ENCODE measurements at regions not wholly inside any gene's neighbourhood (a gene's known extent, or its start where the extent isn't known, plus 50 kb on each side); places are given as distances from the start of the nearest gene placed in this dataset.
"Not testable (repeated sequence)": the region's sequence is repeated elsewhere in the genome, so short reads cannot be mapped to it uniquely, and the experiment has no call there.

DNA sequence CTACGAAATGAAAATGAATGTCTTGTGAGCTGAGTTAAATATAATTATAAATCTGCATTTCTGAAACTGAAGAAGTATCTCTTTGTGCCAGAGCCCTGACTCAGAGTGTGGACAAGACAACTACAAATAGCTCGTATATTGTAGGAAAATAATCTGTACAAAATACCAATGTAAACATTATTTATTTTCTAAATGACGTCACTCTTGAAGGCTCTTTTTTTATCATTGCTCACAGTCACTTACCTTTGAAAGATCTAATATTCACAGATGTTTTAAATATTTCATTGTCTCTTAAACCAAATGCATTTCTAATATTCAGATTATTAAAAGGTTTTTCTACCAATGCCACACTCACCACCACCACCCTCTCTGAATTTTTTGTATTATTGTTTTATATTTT, 226.1 kb downstream of the SLCO4C1 start:
- intact Hi-C loops (cut with DNase I), result no loop called here
- no peak for DNase-seq

DNA sequence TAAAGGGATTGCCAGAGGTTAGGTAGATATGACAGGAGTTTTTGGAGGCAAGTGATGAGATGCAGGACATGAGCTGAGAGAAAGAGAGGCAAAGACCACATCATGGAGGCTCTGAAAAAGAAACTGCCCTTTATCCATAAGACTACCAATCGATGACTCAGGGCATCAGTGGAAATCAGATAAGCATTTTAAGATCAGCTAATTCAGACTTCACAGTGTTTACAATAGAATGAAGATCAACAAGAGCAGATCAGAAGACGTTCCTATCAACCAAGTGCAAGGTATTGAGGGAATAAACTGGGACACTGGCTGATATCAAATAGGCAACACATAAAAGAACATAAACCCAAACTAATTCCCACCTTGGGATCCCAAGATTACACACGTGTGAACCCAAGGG, 227.2 kb downstream of the SLCO4C1 start:
- intact Hi-C loops (cut with DNase I), result no loop called here

DNA sequence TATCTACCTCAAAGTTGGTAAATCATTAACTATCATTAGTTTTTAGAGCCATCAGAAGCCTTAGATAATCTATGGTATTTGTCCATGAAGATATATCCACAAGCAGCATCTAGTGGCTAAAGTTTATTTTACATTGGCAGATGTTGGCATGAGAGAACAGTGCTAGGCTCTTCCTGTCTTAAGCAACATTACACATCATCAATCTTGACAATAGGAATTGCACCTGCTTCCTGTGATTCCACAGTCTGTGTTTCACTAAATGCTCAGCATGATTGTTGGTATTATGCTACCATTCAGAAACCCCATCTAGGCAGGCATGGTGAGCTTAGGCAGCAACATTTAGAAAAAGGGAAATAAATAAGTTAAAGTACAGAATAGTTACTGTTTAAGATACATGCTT, 246.6 kb downstream of the SLCO4C1 start:
- intact Hi-C loops (cut with DNase I), result no loop called here
- DNase-seq, result no peak

More for the DNA sequence above, 227.2 kb downstream of the SLCO4C1 start:
- no peak for DNase-seq

DNA sequence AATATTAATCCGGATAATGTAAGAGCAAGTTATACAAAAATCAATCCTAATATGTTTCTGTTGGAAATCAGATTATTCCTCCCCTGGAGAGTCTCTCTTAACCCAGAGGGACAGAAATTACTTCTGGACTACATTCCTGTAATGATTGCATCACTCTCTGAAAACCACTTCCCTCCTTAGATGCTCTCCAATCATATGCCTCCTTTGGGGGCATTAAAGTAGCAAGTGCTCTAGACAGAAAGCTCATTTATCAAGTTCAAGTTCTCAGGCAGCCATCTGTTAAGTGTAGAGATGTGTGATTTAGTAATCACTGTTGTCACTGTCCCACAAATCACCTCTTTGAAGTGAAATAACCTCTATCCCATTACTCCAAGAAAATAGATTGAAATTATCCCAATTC, 247.1 kb downstream of the SLCO4C1 start:
- no peak for DNase-seq
- intact Hi-C loops (cut with DNase I), result no loop called here

DNA sequence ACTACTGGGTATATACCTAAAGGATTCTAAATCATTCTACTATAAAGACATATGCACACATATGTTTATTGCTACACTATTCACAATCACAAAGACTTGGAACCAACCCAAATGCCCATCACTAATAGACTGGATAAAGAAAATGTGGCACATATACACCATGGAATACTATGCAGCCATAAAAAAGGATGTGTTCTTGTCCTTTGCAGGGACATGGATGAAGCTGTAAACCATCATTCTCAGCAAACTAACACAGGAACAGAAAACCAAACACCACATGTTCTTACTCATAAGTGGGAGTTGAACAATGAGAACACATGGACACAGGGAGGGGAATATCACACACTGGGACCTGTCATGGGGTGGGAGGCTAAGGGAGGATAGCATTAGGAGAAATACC, 249.0 kb downstream of the SLCO4C1 start:
- intact Hi-C loops (cut with DNase I); DNase-seq: not testable (repeated sequence)

DNA sequence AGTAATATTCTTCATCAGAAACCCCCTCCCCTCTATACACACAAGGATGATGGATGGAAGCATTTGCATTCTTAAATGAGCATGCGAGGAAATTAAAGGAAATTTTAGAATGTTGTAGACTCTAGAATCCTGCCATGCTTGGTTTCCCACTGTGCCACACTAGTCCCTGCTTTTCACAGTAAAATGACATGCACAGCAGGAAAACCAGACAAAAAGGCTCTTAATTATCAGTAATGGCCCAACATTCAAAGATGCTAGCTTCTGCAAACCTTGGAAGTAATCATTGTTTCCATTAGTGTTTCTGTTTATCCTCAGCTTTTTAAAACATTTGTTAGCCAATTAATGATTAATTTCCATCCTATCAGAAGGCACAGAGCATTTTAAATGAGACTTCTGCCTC, 255.8 kb downstream of the SLCO4C1 start:
- intact Hi-C loops (cut with DNase I), result no loop called here
- no peak for DNase-seq

DNA sequence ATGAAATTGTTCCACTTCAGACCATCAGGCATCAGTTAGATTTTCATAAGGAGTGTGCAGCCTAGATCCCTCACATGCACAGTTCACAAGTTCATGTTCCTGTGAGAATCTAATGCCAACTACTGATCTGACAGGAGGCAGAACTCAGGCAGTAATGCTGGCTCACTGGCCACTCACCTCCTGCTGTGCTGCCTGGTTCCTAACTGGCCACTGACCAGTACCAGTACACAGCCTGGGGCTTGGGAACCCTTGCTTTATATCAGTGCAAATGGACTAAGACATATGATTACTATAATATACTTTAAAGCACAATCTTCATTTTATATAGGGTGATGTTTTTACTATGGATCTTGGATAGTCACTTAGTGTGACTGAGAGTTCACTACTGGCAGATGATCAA, 259.2 kb downstream of the SLCO4C1 start:
- intact Hi-C loops (cut with DNase I), result no loop called here
- no peak for DNase-seq

DNA sequence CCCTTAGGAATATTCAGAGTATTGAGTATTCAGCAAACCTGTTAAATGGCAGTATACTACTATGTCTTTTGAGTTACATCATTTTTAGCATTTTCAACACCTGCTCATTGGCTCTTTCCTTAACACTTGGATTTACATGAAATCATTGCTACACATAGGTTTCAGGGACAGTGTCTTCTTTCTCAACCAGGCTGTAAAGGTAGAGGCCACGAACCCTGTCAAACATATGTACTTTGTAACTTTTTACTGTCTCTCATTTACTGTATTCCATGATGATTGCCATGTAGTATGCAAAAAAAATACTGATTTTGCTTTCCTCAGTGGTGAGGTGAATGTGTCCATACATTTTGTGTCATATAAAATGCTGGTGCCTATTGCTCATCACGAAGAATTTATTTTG, 264.4 kb downstream of the SLCO4C1 start:
- DNase-seq, result no peak
- intact Hi-C loops (cut with DNase I), result no loop called here

DNA sequence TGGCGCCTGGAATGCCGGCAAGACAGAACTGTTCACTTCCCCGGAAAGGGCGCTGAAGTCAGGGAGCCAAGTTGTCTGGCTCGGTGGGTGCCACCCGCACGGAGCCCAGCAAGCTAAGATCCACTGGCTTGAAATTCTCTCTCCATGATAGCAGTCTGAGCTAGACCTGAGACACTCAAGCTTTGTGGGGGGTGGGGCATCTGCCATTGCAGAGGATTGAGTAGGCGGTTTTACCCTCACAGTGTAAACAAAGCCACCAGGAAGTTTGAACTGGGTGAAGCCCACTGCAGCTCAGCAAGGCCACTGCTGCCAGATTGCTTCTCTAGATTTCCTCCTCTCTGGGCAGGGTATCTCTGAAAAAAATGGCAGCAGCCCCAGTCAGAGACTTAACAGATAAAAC, 277.4 kb downstream of the SLCO4C1 start:
- intact Hi-C loops (cut with DNase I), result no loop called here
- DNase-seq, result no peak

DNA sequence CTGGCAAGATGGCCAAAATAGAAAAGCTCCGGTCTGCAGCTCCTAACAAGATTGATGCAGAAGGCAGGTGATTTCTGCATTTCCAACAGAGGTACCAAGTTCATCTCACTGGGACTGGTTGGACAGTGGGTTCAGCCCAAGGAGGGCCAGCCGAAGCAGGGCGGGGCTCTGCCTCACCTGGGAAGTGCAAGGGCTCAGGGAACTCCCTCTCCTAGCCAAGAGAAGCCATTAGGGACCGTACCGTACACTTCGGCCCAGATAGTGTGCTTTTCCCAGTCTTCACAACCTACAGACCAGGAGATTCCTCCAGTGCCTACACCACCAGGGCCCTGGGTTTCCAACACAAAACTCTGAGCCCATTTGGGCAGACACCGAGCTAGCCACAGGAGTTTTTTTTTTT, 277.8 kb downstream of the SLCO4C1 start:
- no peak for DNase-seq
- intact Hi-C loops (cut with DNase I), result no loop called here

DNA sequence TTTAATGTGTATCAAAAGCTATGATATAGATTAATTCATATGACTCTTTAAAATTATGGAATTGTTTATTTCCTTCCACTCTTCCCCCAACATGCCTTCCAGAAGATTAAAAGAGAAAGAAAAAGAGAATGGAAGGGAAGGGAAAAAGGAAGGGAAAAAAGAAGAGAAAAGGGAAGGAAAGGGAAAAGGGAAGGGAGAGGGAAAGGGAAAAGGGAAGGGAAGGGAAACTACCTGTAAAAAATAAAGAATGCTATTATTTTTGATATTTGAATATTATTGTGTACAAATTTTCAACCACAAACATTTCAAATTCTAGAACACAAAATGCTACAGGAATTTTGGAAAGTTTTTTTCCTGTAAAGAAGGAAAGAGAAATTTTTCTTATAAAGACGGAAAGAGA, 281.7 kb downstream of the SLCO4C1 start:
- intact Hi-C loops (cut with DNase I), result no loop called here
- DNase-seq, result no peak

DNA sequence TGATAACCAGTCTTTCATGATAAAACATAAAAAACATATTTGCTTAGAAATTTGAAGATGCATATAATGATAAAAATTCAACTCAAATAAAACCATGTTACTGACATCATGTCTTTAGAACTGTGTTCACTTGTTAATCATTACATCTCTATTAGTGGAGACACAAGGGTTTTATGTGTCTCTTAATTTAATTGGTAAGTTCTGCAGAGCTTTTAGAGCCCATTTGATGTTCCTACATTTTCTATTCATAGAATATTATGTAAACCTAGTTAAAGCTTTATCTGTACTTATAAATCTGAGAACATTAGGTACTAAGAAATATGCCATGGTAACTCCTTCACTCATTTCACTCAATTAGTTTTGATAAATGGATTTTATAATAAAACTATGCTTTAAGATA, 285.4 kb downstream of the SLCO4C1 start:
- intact Hi-C loops (cut with DNase I), result no loop called here

DNA sequence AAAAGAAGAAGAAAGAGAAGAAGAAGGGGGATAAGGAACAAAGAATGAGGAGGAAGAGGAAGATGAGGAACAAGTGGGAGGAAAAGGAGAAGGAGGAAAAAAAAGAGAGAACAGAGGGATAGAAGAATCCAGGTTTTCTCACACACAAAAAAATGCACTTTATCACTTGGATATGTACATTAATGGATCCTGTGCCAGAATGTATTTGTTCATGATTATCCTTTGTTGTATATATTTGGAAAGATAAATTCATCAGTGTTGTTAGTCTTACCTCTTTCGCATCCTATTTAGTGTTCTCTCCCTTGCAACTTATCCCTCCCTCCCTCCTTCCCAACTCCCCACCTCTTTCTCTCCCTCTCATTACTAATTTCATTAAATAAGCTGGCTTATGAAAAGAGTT, 298.8 kb downstream of the SLCO4C1 start:
- intact Hi-C loops (cut with DNase I), result no loop called here
- DNase-seq, result no peak

More for the DNA sequence above, 285.4 kb downstream of the SLCO4C1 start:
- DNase-seq, result no peak

DNA sequence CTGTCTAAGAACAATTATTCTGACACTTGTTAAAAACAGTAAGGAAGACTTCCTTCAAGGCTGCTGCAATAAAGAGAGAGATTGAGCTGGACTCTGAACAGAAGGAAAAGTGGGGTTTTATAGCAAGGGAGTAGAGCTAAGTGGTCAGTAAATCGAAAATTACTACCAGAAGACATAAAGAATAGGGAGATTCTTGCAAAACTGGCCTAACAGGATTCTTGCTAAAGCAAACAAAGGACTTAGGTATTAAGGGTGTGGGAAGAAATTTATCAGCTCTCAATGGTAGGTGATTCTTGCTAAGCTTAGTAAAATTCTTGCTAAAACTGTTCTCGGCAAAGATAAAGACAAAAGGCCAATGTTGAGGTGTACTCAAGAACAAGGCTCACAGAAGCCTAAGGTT, 300.5 kb downstream of the SLCO4C1 start:
- intact Hi-C loops (cut with DNase I), result no loop called here
- no peak for DNase-seq

DNA sequence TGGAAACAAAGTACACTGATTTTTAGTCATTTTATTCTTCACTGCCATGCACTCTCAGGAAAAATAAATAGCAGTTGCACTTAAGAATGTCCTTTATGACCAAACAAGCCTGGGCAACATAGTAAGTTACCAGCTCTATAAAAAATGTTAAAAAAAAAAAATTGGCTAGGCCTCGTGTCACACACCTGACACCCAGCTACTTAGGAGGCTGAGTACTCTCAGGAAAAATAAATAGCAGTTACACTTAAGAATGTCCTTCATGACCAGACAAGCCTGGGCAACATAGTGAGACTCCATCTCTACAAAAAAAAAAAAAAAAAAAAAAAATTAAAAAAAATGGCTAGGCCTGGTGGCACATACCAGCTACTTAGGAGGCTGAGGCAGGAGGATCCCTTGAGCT, 304.6 kb downstream of the SLCO4C1 start:
- intact Hi-C loops (cut with DNase I), result no loop called here
- no peak for DNase-seq

DNA sequence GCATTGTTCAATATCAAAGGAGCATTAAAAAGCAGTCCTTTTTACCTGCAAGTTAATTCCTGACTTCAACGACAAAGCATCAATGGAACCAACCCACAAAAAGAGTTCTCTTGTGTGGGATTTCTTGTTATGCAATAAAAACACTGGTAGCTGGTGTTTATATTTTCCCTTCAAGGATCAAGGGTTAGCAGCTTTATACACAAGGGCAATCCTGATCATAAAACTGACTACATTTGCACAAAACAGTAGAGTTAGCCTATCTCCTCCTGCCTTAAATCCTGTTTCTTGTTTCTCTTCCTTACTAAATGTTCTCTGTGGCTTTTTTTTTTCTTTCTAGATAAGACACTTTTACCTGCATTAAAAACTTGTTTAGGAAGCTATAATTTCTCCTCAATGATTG, 306.4 kb downstream of the SLCO4C1 start:
- intact Hi-C loops (cut with DNase I), result no loop called here

DNA sequence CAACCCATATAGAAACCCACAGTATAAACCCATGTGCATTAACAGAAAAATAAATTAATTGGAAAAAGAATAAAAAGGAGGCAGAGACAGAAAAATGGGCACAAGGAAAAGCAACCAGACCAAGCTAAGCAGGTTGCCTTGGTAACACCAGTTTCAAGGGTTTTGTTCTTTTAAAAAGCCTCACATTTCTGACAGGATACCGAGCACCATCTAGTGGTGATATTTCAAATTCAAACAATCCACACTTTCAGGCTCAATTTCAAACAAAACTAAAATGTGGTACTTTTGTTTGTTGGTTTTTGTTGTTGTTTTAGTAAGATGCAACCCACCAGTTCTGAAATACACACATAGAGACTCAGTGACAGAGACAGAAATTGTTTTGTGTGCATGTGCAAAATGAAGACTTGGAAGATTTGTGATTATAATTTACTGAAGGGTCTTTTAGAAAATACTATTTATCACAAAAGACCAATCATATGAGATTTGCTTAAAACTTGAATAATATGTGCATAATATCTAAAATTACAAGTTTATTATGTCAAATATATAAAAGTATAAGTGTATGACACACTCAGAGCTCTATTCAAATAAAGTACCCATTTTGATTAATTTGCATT, 318.2 kb downstream of the SLCO4C1 start:
- DNase-seq, result peak in 8 of 42 donors; percentile 4 to 54 (median 16)
- intact Hi-C loops (cut with DNase I), result no loop called here

More for the DNA sequence above, 306.4 kb downstream of the SLCO4C1 start:
- DNase-seq, result no peak

DNA sequence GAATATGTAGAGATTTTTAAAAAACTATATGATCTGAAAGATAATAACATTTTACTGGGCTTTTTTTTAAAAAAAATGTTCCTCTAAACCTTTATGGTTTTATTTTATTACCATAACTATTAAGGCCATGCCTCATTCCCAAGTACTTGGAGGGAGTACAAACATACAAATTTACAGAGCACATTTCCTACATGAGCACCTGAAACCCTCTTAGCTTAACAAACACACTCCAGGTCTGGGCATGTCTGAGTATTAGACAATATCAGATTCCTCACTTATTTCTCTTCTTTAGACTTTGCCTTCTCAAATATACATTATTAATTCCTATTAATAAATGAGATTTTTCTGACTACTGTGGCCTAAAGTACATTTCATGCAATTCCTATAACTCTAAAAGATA, 319.2 kb downstream of the SLCO4C1 start:
- intact Hi-C loops (cut with DNase I), result no loop called here
- DNase-seq, result no peak

DNA sequence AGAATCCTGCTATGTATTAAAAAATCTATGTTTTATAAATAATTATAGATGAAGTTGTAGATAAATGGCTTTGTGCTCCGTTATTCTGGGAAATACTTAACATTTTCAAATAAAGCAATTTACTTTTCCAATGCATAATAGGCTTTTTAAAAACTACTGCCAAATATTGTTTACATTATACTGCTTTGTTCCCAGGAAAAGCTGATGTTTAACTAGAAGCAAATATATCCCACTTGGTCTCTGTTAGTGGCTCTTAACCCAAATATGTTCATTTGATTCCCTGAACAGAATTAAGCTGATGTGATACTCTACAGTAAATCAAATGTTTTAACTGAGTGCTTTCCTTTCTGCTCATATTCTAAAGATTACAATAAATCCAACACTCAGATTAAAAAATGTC, 326.3 kb downstream of the SLCO4C1 start:
- no peak for DNase-seq
- intact Hi-C loops (cut with DNase I), result no loop called here

DNA sequence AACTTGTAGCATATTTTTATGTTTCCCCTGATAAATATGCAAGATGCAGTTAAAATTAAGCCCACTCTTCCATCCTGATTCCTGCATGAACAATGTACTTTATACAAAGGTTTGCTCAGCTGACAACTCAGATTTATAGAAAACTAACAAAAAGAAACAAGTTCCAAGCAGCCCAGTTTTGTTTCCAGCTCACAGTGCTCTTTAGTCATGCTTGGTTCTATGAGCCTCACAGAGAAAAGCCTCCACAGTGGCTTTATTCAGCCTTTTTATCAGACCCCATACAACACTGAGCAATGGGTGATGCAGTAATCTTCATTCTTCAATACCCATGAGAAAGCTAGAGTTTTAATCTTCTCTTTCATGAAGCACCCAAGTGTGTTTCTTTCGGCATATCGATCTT, 329.6 kb downstream of the SLCO4C1 start:
- intact Hi-C loops (cut with DNase I), result no loop called here
- no peak for DNase-seq

DNA sequence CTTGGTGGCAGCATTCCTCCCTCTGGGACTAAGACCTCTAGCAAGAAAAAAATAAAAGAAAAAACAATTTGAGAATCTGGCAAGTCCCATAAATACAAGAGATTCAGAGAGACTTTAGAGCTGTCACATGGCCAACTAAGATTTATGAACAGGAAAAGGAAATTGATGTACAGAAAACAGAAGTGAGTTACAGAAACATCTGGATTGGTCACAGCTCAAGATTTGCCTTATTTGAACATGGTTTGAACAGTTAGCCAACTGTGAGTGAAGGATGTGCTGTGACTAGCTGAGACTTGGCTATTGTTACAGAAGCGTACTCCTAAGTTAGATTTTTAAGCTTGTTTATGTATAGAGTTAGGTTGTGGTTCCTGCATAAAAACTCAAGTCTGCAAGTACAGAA, 340.2 kb downstream of the SLCO4C1 start:
- DNase-seq, result no peak
- intact Hi-C loops (cut with DNase I), result no loop called here

DNA sequence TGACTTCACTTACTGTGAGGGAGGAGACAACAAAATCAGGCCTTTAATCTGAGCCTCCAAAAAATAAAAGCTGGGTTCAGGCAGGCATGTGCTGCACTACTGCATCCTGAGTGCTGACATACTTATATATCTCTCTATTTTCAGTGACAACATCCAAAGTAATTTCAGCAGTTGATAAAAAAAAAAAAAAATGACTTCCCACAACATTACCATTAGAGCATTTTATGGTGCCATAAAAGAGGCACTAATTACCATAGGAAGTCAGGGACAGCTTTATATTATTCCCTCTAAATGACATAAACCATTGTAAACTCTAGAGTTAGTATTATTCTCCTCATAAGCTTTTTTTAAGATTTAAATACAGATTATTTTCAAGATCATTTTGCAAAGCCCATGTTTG, 346.1 kb downstream of the SLCO4C1 start:
- no peak for DNase-seq
- intact Hi-C loops (cut with DNase I), result no loop called here
